ENCODE measurements at regions not wholly inside any gene's neighbourhood (a gene's known extent, or its start where the extent isn't known, plus 50 kb on each side); places are given as distances from the start of the nearest gene placed in this dataset.

DNA sequence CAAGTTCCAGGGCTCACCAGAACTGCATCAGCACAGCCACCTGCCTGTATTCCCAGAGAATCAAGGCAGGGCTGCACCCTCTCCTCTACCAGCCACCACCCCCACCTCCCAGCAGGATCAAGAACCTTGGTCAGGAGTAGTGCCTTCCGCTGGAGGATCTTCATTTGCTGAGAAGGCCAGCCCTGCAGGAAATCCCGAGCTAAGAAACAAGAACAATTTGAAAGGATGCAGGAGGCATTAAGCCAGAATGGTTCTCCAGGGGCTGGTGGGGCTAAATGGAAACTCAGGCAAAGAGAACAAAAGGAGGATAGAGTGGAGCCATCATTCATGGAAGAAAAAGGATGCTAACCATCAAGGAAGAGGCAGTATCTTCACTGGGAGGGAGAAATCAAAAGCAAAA lies 147.3 kb upstream of the SLC14A2 start:
- TF ChIP-seq GATA3 (IDR thresholded peaks at IDR 0.05; ENCODE audit: low read depth, low read length): no peak
- no peak for TF ChIP-seq GATA2 (IDR thresholded peaks at IDR 0.05; ENCODE audit: low read depth, low read length)
